IPS-NIHi11 (cell line): ENCODE measurements at regions not wholly inside any gene's neighbourhood (a gene's known extent, or its start where the extent isn't known, plus 50 kb on each side); places are given as distances from the start of the nearest gene placed in this dataset.

Experiments
- DNase-seq: peaks from one replicate; pipeline ENCODE4 v3.0.0; 2012; ENCODE audit warnings: mixed read lengths, low spot score

DNA sequence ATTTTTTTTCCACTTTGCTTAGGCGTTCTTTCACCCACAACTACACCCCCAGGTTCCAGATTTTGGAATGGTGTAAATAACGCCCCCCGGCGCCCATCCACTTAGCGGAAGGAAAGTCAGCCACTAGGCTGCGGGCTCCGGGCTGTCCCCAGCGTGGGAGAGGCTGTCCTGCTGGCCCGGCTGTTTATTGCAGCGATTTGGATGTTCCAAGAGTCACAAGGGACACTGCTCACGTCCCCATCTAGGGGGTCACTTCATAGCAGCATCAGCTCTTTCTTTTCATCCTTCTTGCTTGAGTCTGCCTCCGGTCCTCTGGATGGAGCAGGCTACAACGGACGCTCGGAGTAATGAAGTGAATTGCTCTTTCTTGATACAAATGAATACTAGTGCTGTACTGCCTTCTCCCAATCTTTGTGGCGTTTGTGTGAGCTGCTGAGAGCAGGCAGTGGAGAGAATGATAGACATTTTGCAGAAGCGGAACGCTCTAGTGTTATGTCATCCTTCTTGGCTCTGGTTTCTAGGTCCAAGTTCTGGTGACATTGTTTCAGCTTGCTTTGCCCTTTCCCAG, 50.7 kb upstream of the PAIP2B start:
- peak; percentile 51 for DNase-seq

DNA sequence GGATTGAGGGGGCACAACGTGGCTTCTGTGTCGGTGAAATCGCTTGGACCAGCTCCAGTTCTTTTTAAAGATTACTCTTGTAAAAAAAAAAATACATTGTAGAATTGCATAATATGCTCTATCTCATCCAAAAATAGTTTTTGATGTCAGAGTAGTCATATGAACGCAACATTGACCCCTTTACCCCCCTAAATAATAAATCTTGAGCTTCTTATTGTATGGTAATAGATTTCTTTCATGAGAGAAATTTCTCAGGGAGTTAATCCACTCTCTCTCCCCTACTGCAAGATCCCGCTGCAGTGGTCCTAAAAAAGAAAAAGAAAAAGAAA, 50.2 kb upstream of the PAIP2B start:
- DNase-seq = no peak

DNA sequence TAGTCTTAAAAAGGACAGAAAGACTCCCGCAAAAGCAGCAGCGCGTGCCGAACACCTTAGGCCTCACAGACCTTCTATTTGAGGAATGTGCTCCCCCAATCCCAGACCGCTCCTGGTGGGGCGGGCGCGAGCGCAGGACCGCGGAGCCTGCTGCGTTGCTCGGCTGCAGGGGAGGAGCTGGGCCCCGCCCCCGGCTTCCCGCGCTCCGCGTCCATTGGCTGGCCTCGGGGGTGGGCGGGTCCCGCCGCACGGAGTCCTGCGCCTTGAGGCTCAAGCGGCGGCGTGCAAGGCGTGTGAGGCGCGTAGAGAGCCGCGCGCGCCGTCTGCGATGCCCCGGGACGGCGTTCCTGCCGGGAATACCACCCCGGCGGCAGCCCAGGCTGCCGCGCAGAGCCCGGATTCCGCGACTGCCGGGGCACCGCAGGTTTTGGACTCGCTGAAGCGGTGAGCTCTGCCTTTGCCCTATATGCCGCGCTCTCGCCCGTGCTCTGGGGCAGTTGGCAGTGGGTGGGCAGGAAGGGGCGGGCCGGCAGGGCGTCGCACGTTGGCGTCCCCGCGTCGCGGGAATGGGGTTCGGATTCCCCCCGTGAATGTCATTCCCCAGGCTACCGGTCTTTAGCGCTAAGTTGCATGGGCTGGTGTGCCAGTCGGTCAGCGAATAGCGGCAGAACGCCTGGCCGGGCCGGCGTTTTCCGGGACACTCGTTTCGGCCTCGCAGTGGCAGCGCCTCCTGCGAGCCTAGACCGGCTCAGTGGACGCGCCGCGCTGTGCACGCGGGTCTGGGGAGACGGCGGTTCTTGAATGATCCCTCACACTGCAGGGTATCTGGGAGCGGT, 49.6 kb upstream of the PAIP2B start:
- peak; percentile 99 for DNase-seq
